ENCODE measurements at regions not wholly inside any gene's neighbourhood (a gene's known extent, or its start where the extent isn't known, plus 50 kb on each side); places are given as distances from the start of the nearest gene placed in this dataset.
"Not testable (repeated sequence)": the region's sequence is repeated elsewhere in the genome, so short reads cannot be mapped to it uniquely, and the experiment has no call there.

DNA sequence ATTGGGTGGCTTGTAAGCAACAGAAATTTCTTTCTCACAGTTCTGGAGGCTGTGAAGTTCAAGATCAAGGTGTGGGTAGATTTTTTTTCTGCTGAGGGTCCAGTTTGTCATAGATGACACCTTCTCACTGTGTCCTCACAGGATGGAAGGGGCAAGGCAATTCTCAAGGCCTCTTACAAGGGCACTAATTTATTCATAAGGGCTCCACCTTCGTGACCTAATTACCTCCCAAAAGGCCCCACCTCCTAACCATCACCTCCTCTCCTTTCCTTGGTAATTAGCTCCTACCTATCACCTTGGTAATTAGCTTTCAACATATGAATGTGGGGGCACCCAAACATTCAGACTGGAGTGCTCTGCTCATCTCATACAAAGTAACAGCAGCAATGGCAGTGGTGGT, 92.3 kb upstream of the CD44 start:
- TF ChIP-seq, protein P1, sequence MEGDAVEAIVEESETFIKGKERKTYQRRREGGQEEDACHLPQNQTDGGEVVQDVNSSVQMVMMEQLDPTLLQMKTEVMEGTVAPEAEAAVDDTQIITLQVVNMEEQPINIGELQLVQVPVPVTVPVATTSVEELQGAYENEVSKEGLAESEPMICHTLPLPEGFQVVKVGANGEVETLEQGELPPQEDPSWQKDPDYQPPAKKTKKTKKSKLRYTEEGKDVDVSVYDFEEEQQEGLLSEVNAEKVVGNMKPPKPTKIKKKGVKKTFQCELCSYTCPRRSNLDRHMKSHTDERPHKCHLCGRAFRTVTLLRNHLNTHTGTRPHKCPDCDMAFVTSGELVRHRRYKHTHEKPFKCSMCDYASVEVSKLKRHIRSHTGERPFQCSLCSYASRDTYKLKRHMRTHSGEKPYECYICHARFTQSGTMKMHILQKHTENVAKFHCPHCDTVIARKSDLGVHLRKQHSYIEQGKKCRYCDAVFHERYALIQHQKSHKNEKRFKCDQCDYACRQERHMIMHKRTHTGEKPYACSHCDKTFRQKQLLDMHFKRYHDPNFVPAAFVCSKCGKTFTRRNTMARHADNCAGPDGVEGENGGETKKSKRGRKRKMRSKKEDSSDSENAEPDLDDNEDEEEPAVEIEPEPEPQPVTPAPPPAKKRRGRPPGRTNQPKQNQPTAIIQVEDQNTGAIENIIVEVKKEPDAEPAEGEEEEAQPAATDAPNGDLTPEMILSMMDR (IDR thresholded peaks at IDR 0.05; ENCODE audit: extremely low read depth, low read depth, low read length) = no peak
- Histone ChIP-seq H3K4me3 (ENCODE audit: insufficient read depth, low read length) (no peak overlapping the region), H3K36me3 (ENCODE audit: insufficient read depth, low read length) (no peaks in the 10 kb centered on the region), H3K9me3 (ENCODE audit: low read depth, low read length) (no peaks in the 10 kb centered on the region), H3K27me3 (ENCODE audit: insufficient read depth, low read length) (no peaks in the 10 kb centered on the region), H3K4me1 (ENCODE audit: insufficient read depth, low read length) (peaks cover 3% of the 10 kb centered on the region), H3K4me2 (ENCODE audit: insufficient read depth, low read length) (no peak overlapping the region), H3K27ac (ENCODE audit: low read depth, low read length) (no peak overlapping the region), H2AFZ (ENCODE audit: low read length) (no peak overlapping the region), H3K79me2 (ENCODE audit: insufficient read depth, low read length) (no peaks in the 10 kb centered on the region), H4K20me1 (ENCODE audit: insufficient read depth, low read length) (no peaks in the 10 kb centered on the region)
- DNase-seq (ENCODE audit: insufficient read length, low spot score, missing footprints) = no peak

DNA sequence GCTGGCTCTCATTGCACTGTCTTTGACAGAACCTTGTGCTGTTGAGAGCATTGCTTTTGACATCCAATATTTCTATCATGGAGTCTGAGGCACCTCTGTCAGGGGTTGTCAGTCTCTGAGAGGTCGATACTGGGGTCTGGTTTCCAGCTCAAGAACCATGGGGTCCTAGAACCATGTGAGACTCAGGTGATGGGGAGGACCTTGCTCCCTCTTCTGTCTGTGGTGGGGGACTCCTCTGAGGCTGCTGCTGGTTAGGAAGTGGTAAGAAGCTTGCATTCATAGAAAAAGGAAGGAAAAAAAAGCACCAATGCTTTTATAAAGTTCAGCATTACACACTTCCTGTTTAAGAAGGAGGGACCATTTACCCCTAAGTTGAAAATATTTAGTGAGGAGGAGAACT, 91.8 kb upstream of the CD44 start:
- TF ChIP-seq, protein P1 (IDR thresholded peaks at IDR 0.05; ENCODE audit: extremely low read depth, low read depth, low read length) = no peak
- Histone ChIP-seq H2AFZ (ENCODE audit: low read length) (no peak overlapping the region), H3K4me2 (ENCODE audit: insufficient read depth, low read length) (no peak overlapping the region), H4K20me1 (ENCODE audit: insufficient read depth, low read length) (no peaks in the 10 kb centered on the region), H3K79me2 (ENCODE audit: insufficient read depth, low read length) (no peaks in the 10 kb centered on the region), H3K36me3 (ENCODE audit: insufficient read depth, low read length) (no peaks in the 10 kb centered on the region), H3K27ac (ENCODE audit: low read depth, low read length) (no peak overlapping the region), H3K9me3 (ENCODE audit: low read depth, low read length) (no peaks in the 10 kb centered on the region), H3K4me3 (ENCODE audit: insufficient read depth, low read length) (no peak overlapping the region), H3K27me3 (ENCODE audit: insufficient read depth, low read length) (no peaks in the 10 kb centered on the region), H3K4me1 (ENCODE audit: insufficient read depth, low read length) (peaks cover 3% of the 10 kb centered on the region)
- no peak for DNase-seq (ENCODE audit: insufficient read length, low spot score, missing footprints)

DNA sequence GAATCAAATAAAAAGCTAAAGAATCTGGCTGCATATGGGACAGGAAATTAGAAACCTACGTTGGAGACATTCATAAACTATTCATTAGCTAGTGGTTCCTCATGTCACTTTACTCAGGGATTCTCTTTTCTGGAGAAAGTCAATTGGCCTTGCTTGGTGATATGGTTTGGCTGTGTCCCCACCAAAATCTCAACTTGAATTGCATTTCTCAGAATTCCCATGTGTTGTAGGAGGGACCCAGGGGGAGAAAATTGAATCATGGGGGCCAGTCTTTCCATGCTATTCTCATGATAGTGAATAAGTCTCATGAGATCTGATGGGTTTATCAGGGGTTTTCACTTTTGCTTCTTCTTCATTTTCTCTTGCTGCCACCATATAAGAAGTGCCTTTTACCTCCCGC, 91.2 kb upstream of the CD44 start:
- DNase-seq (ENCODE audit: insufficient read length, low spot score, missing footprints) = no peak
- Histone ChIP-seq H3K4me3 (ENCODE audit: insufficient read depth, low read length) (no peak overlapping the region), H3K9me3 (ENCODE audit: low read depth, low read length) (no peaks in the 10 kb centered on the region), H3K36me3 (ENCODE audit: insufficient read depth, low read length) (no peaks in the 10 kb centered on the region), H3K27me3 (ENCODE audit: insufficient read depth, low read length) (no peaks in the 10 kb centered on the region), H2AFZ (ENCODE audit: low read length) (no peak overlapping the region), H3K79me2 (ENCODE audit: insufficient read depth, low read length) (no peaks in the 10 kb centered on the region), H4K20me1 (ENCODE audit: insufficient read depth, low read length) (no peaks in the 10 kb centered on the region), H3K4me2 (ENCODE audit: insufficient read depth, low read length) (no peak overlapping the region), H3K27ac (ENCODE audit: low read depth, low read length) (no peak overlapping the region), H3K4me1 (ENCODE audit: insufficient read depth, low read length) (peaks cover 3% of the 10 kb centered on the region)
- TF ChIP-seq, protein P1 (IDR thresholded peaks at IDR 0.05; ENCODE audit: extremely low read depth, low read depth, low read length) = no peak

DNA sequence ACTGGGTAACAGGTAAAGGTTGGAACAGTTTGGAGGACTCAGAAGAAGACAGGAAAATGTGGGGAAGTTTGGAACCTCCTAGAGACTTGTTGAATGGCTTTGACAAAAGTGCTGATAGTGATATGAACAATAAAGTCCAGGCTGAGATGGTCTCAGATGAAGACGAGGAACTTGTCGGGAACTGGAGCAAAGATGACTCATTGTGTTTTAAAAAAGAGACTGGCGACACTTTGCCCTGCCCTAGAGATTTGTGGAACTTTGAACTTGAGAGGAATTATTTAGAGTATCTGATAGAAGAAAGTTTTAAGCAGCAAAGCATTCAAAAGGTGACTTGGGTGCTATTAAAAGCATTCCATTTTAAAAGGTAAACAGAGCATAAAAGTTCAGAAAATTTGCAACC, 90.6 kb upstream of the CD44 start:
- not testable (repeated sequence) for DNase-seq (ENCODE audit: insufficient read length, low spot score, missing footprints); H3K27ac ChIP-seq (ENCODE audit: low read depth, low read length); H3K4me3 ChIP-seq (ENCODE audit: insufficient read depth, low read length); H3K27me3 ChIP-seq (ENCODE audit: insufficient read depth, low read length); H3K4me2 ChIP-seq (ENCODE audit: insufficient read depth, low read length); H3K36me3 ChIP-seq (ENCODE audit: insufficient read depth, low read length); H2AFZ ChIP-seq (ENCODE audit: low read length); H4K20me1 ChIP-seq (ENCODE audit: insufficient read depth, low read length); H3K79me2 ChIP-seq (ENCODE audit: insufficient read depth, low read length); H3K9me3 ChIP-seq (ENCODE audit: low read depth, low read length); H3K4me1 ChIP-seq (ENCODE audit: insufficient read depth, low read length)

Data from osteoblast (primary cell).